Endothelial cell of umbilical vein (primary cell): ENCODE measurements at regions not wholly inside any gene's neighbourhood (a gene's known extent, or its start where the extent isn't known, plus 50 kb on each side); places are given as distances from the start of the nearest gene placed in this dataset.

Experiments
- BruUV-seq: library from RNA; stranded (reverse); fragments of 400-500 nt; replicated peaks from 2 replicates; lab custom pipeline; 2021; lab: Mats Ljungman, UMichigan
- CTCF ChIA-PET: fragments of 300-600, 350-600 bp; sonication (Branson Sonifier 250); formaldehyde crosslinking; loops from one replicate; lab custom pipeline; 2021; ENCODE audit warnings: antibody characterized with exemption, inconsistent platforms; lab: Charles Lee
- POLR2A ChIA-PET: fragments of 300-600, 350-600 bp; sonication (Branson Sonifier 250); formaldehyde crosslinking; loops from one replicate; lab custom pipeline; 2021; ENCODE audit warnings: antibody characterized with exemption, inconsistent platforms; lab: Charles Lee
- DNase-seq: peaks from one replicate; pipeline ENCODE4 v3.0.0-alpha.2; 2011; ENCODE audit warnings: low read depth, low spot score
- FAIRE-seq: peaks from 2 replicates; lab custom pipeline; 2011; peaks lifted over from hg19 to GRCh38; lab: Jason Lieb, UNC
- H2AFZ ChIP-seq: 2 replicates; pipeline ENCODE4 v1.6.0; 2012; ENCODE audit warnings: low read depth, low read length, control low read depth, inconsistent platforms
- H3K27ac ChIP-seq: 2 replicates; pipeline ENCODE4 v1.5.1; 2011; ENCODE audit warnings: low read depth, mild to moderate bottlenecking, control low read depth, low read length, moderate library complexity; ENCODE audit not compliant: insufficient read depth
- H3K27me3 ChIP-seq, 2 experiments: 2 replicates each; pipeline versions ENCODE4 v1.6.0 to v1.6.1; 2011; ENCODE audit warnings: low read length in 2 of 2, mixed read lengths in 1 of 2; ENCODE audit not compliant: control insufficient read depth in 2 of 2, insufficient read depth in 2 of 2
- H3K36me3 ChIP-seq, 2 experiments: 2 replicates in 1 of 2; 3 replicates in 1 of 2; pipeline ENCODE4 v1.5.1; 2011; ENCODE audit warnings: low read length in 2 of 2, mild to moderate bottlenecking in 1 of 2, moderate library complexity in 1 of 2; ENCODE audit not compliant: control insufficient read depth in 2 of 2, insufficient read depth in 2 of 2; ENCODE audit errors: extremely low read depth in 1 of 2
- H3K4me1 ChIP-seq: 3 replicates; pipeline ENCODE4 v1.5.1; 2011; ENCODE audit warnings: mild to moderate bottlenecking, low read length; ENCODE audit not compliant: control insufficient read depth, insufficient read depth; ENCODE audit errors: extremely low read depth
- H3K4me2 ChIP-seq: 2 replicates; pipeline ENCODE4 v1.6.1; 2011; ENCODE audit warnings: low read length, control low read depth, mixed read lengths; ENCODE audit not compliant: insufficient read depth
- H3K4me3 ChIP-seq, 3 experiments: fragments of 200-600 bp in 1 of 3; sonication (generic), shearing (Covaris generic) in 1 of 3; replicated peaks in 1 of 3; 2 replicates each; pipeline ENCODE4 v1.5.1; 2011 to 2016; ENCODE audit warnings: control low read depth in 3 of 3, low read length in 3 of 3, mild to moderate bottlenecking in 2 of 3, inconsistent platforms in 1 of 3, low read depth in 1 of 3, moderate library complexity in 1 of 3; ENCODE audit not compliant: insufficient read depth in 1 of 3
- H3K79me2 ChIP-seq: 2 replicates; pipeline ENCODE4 v1.6.0; 2012; ENCODE audit warnings: low read length, inconsistent platforms; ENCODE audit not compliant: control insufficient read depth, insufficient read depth
- H3K9ac ChIP-seq: replicated peaks from 2 replicates; pipeline ENCODE3; 2011; ENCODE audit warnings: low read length, control low read depth; ENCODE audit not compliant: insufficient read depth; ENCODE audit errors: extremely low read depth
- H3K9me1 ChIP-seq: replicated peaks from 3 replicates; pipeline ENCODE4 v1.6.0; 2011; ENCODE audit warnings: mild to moderate bottlenecking, low read length; ENCODE audit not compliant: control insufficient read depth, insufficient read depth; ENCODE audit errors: extremely low read depth
- H3K9me3 ChIP-seq: replicated peaks from 2 replicates; pipeline ENCODE4 v1.5.1; 2012; ENCODE audit warnings: low read length, inconsistent platforms; ENCODE audit not compliant: control insufficient read depth, insufficient read depth
- H4K20me1 ChIP-seq: replicated peaks from 2 replicates; pipeline ENCODE3; 2011; ENCODE audit warnings: mild to moderate bottlenecking, low read length; ENCODE audit not compliant: control insufficient read depth, insufficient read depth; ENCODE audit errors: extremely low read depth
- CTCF ChIP-seq, 2 donors: IDR thresholded peaks; 1 replicate in 1 of 2; 2 replicates in 1 of 2; pipeline ENCODE4 v1.5.1; 2011; ENCODE audit warnings: low read length in 2 of 2, mild to moderate bottlenecking in 2 of 2, moderate library complexity in 2 of 2, control low read depth in 1 of 2, inconsistent platforms in 1 of 2, low read depth in 1 of 2; ENCODE audit not compliant: insufficient read depth in 1 of 2; ENCODE audit errors: extremely low read depth in 1 of 2
- EZH2 ChIP-seq: IDR thresholded peaks from 2 replicates; pipeline ENCODE4 v1.6.1; 2012; ENCODE audit warnings: borderline replicate concordance, low read depth, mild to moderate bottlenecking, moderate library complexity, low read length, inconsistent platforms; ENCODE audit not compliant: severe bottlenecking
- FOS ChIP-seq: IDR thresholded peaks from 2 replicates; pipeline ENCODE4 v1.6.1; 2011; ENCODE audit warnings: mild to moderate bottlenecking, low read length, moderate library complexity, borderline replicate concordance; ENCODE audit not compliant: insufficient read depth
- GATA2 ChIP-seq: IDR thresholded peaks from 2 replicates; pipeline ENCODE4 v1.7.0; 2011; ENCODE audit warnings: low read depth, mild to moderate bottlenecking, moderate library complexity, mixed read lengths, low read length; ENCODE audit not compliant: insufficient read length, insufficient read depth
- JUN ChIP-seq: IDR thresholded peaks from 2 replicates; pipeline ENCODE4 v1.6.1; 2011; ENCODE audit warnings: borderline replicate concordance, low read depth; ENCODE audit not compliant: insufficient read length, insufficient read depth
- MYC ChIP-seq: IDR thresholded peaks from one replicate; pipeline ENCODE4 v1.6.1; 2011; ENCODE audit warnings: mild to moderate bottlenecking, low read depth, low read length
- POLR2A ChIP-seq: IDR thresholded peaks from 2 replicates; pipeline ENCODE4 v1.6.1; 2012; ENCODE audit warnings: low read depth, mild to moderate bottlenecking, control low read depth, low read length
- POLR2AphosphoS5 ChIP-seq: IDR thresholded peaks from 2 replicates; pipeline ENCODE4 v1.6.1; 2012; ENCODE audit warnings: low read depth, mild to moderate bottlenecking, control low read depth, low read length, moderate library complexity; ENCODE audit not compliant: insufficient read depth
- dilution Hi-C: fragments of 300-500 bp; cut with MboI; formaldehyde crosslinking; loops from one replicate; pipeline ENCODE4 v1.15.0; 2019; ENCODE audit warnings: low sequenced_read_pairs; ENCODE audit not compliant: extremely low pct_ligation_motif_present
- intact Hi-C: fragments of 100-400 bp; cut with micrococcal nuclease; formaldehyde crosslinking; loops from one replicate; pipeline ENCODE4 v1.10.0; 2022
- TF ChIP-seq, protein P1 (sequence below): IDR thresholded peaks from 2 replicates; pipeline ENCODE4 v1.6.1; 2011; ENCODE audit not compliant: insufficient read depth, insufficient read length

GRCh38 chr6:99852031-99852430 is 142.0 kb downstream of the MCHR2 start:
- Histone ChIP-seq H3K4me3 (no peak overlapping the region), H3K4me1 (no peaks in the 10 kb centered on the region), H3K9ac (no peak overlapping the region), H3K4me2 (no peak overlapping the region), H2AFZ (no peak overlapping the region), H3K27ac (no peak overlapping the region), H4K20me1 (no peaks in the 10 kb centered on the region), H3K27me3 (no peaks in the 10 kb centered on the region), H3K9me1 (no peaks in the 10 kb centered on the region), H3K9me3 (no peaks in the 10 kb centered on the region), H3K79me2 (no peaks in the 10 kb centered on the region), H3K36me3 (no peaks in the 10 kb centered on the region)
- intact Hi-C loops (no loop called here), dilution Hi-C loops (no loop called here)
- no TSS peak for BruUV-seq
- ChIA-PET CTCF (no interaction called here), POLR2A (no interaction called here)
- DNase-seq (no peak), FAIRE-seq (no peak)
- no peak for TF ChIP-seq MYC
- no peak for TF ChIP-seq POLR2AphosphoS5

DNA sequence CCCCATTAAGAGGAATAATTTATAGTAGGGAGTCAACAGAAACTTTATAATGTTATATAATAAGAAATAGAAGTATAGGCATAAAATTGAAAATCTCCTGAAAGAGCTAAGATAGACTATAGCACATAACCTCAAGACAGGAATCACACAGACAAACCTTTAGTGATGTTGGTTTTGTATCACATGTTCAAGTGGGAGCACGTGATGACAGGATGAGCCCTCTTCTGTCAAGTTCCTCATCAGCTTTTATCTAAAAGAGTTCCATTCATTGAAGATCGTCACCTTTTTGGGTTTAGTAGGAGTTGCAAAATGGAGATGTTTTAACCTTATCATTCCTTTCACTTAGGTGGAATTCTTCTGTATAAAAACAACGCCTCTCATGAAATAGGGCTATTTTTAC is 127.0 kb downstream of the MCHR2 start:
- Histone ChIP-seq H3K9me3 (no peaks in the 10 kb centered on the region), H3K4me1 (no peaks in the 10 kb centered on the region), H3K36me3 (no peaks in the 10 kb centered on the region), H3K27ac (no peak overlapping the region), H3K79me2 (no peaks in the 10 kb centered on the region), H3K4me2 (no peak overlapping the region), H3K9me1 (no peaks in the 10 kb centered on the region), H4K20me1 (no peaks in the 10 kb centered on the region), H3K27me3 (peaks cover 1 to 14% of the 10 kb centered on the region in 2 experiments), H2AFZ (no peak overlapping the region), H3K9ac (no peak overlapping the region), H3K4me3 (no peak overlapping the region)
- FAIRE-seq: no peak
- BruUV-seq: no TSS peak
- TF ChIP-seq POLR2A: no peak
- TF ChIP-seq FOS: no peak
- TF ChIP-seq, protein P1, sequence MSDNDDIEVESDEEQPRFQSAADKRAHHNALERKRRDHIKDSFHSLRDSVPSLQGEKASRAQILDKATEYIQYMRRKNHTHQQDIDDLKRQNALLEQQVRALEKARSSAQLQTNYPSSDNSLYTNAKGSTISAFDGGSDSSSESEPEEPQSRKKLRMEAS: no peak
- no peak for TF ChIP-seq GATA2
- TF ChIP-seq CTCF (IDR thresholded peaks at IDR 0.05; ENCODE audit: extremely low read depth in 1 of 2, insufficient read depth in 1 of 2, low read depth in 1 of 2, low read length in 2 of 2): no peak
- TF ChIP-seq MYC: no peak
- no peak for TF ChIP-seq POLR2AphosphoS5
- no peak for TF ChIP-seq EZH2
- no peak for TF ChIP-seq JUN
- CTCF ChIA-PET: interaction anchor here (1.1 to 5.3 kb wide), 9 partner anchors 9 to 707 kb away, joined by 4 to 172 read pairs (median 13); no protein-coding TSS in a partner anchor
- dilution Hi-C loops (no loop called here), intact Hi-C loops (loop anchor here (5.0 kb wide), 3 partner anchors 135 to 855 kb away; no protein-coding TSS in a partner anchor)
- POLR2A ChIA-PET: no interaction called here
- DNase-seq: no peak
